HG02642 (cell line): ENCODE measurements at regions not wholly inside any gene's neighbourhood (a gene's known extent, or its start where the extent isn't known, plus 50 kb on each side); places are given as distances from the start of the nearest gene placed in this dataset.
"Not testable (repeated sequence)": the region's sequence is repeated elsewhere in the genome, so short reads cannot be mapped to it uniquely, and the experiment has no call there.

Experiments used
- ATAC-seq: cut with Tn5 transposase; IDR thresholded peaks from one replicate; pipeline ENCODE4 v1.9.1; 2021; ENCODE audit warnings: mild to moderate bottlenecking; ENCODE audit not compliant: unreplicated experiment, poor library complexity

GRCh38 chr4:149050840-149051239, 608.6 kb upstream of the NR3C2 start:
- no peak for ATAC-seq

- no peak for ATAC-seq
These were observed 606.4 kb upstream of the NR3C2 start for GRCh38 chr4:149048451-149049143.

GRCh38 chr4:149047368-149047767, 605.2 kb upstream of the NR3C2 start:
- no peak for ATAC-seq

- no peak for ATAC-seq
These were observed 603.5 kb upstream of the NR3C2 start for GRCh38 chr4:149045731-149046130.

- ATAC-seq, result not testable (repeated sequence)
These were observed 597.6 kb upstream of the NR3C2 start for GRCh38 chr4:149039786-149040185.

GRCh38 chr4:149031399-149031798, 589.2 kb upstream of the NR3C2 start:
- ATAC-seq, result no peak

GRCh38 chr4:149029056-149029651, 586.9 kb upstream of the NR3C2 start:
- no peak for ATAC-seq

GRCh38 chr4:149026696-149027095, 584.5 kb upstream of the NR3C2 start:
- ATAC-seq, result no peak

- ATAC-seq, result no peak
These were observed 575.0 kb upstream of the NR3C2 start for GRCh38 chr4:149017002-149017734.

- no peak for ATAC-seq
These were observed 567.0 kb upstream of the NR3C2 start for GRCh38 chr4:149009223-149009622.

GRCh38 chr4:149008415-149009025, 566.3 kb upstream of the NR3C2 start:
- ATAC-seq, result no peak

- ATAC-seq, result no peak
These were observed 563.0 kb upstream of the NR3C2 start for GRCh38 chr4:149005191-149005590.

GRCh38 chr4:148999924-149000323, 557.7 kb upstream of the NR3C2 start:
- no peak for ATAC-seq

GRCh38 chr4:148998719-148999118, 556.5 kb upstream of the NR3C2 start:
- ATAC-seq, result no peak

- no peak for ATAC-seq
These were observed 544.7 kb upstream of the NR3C2 start for GRCh38 chr4:148986951-148987350.

GRCh38 chr4:148984951-148985350, 542.7 kb upstream of the NR3C2 start:
- ATAC-seq, result no peak

GRCh38 chr4:148982200-148982599, 540.0 kb upstream of the NR3C2 start:
- ATAC-seq, result no peak

- ATAC-seq, result no peak
These were observed 538.7 kb upstream of the NR3C2 start for GRCh38 chr4:148980782-148981480.

GRCh38 chr4:148978301-148978700, 536.1 kb upstream of the NR3C2 start:
- ATAC-seq, result no peak

- no peak for ATAC-seq
These were observed 533.2 kb upstream of the NR3C2 start for GRCh38 chr4:148975464-148975863.

- ATAC-seq, result no peak
These were observed 522.9 kb upstream of the NR3C2 start for GRCh38 chr4:148965080-148965479.
